Testis (tissue), 2 donors: ENCODE measurements at regions not wholly inside any gene's neighbourhood (a gene's known extent, or its start where the extent isn't known, plus 50 kb on each side); places are given as distances from the start of the nearest gene placed in this dataset.

Experiments used
- CTCF ChIP-seq, 3 experiments: fragments of 450-650 bp in 2 of 3; fragments of 200-600 bp in 1 of 3; sonication (generic) in 1 of 3; IDR thresholded peaks; one replicate each; pipeline ENCODE4 v1.5.1; 2016 to 2019; ENCODE audit warnings: antibody characterized with exemption in 3 of 3, mild to moderate bottlenecking in 2 of 3, moderate library complexity in 1 of 3
- POLR2A ChIP-seq: fragments of 450-650 bp; IDR thresholded peaks from one replicate; pipeline ENCODE4 v1.6.1; 2017; ENCODE audit warnings: antibody characterized with exemption, mild to moderate bottlenecking, moderate library complexity

DNA sequence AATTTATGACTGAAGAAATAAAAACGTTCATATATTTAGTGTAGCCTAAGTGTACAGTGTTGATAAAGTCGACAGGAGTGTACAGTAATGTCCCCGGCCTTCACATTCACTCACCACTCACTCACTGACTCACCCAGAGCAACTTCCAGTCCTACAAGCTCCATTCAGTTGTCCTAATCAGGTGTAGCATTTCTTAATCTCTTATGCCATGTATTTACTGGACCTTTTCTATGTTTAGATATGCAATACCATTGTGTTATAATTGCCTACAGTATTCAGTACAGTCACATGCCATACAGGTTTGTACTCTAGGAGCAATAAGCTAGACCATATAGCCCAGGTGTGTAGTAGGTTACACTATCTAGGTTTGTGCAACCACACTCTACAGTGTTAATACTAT is 610.2 kb upstream of the NOX3 start:
- no peak for TF ChIP-seq CTCF (IDR thresholded peaks at IDR 0.05)
- TF ChIP-seq POLR2A: no peak
